ENCODE measurements at regions not wholly inside any gene's neighbourhood (a gene's known extent, or its start where the extent isn't known, plus 50 kb on each side); places are given as distances from the start of the nearest gene placed in this dataset.

GRCh38 chr4:179757641-179758040 lies 2315.4 kb upstream of the AGA start:
- TF ChIP-seq YY1 (IDR thresholded peaks at IDR 0.05; ENCODE audit: insufficient read depth, insufficient read length) (no peak), ZNF274 (IDR thresholded peaks at IDR 0.05; ENCODE audit: low read depth, low read length) (no peak), SUZ12 (IDR thresholded peaks at IDR 0.05; ENCODE audit: extremely low read depth, insufficient read depth, insufficient read length) (no peak)

Data from NT2/D1 (cell line).